ENCODE measurements at regions not wholly inside any gene's neighbourhood (a gene's known extent, or its start where the extent isn't known, plus 50 kb on each side); places are given as distances from the start of the nearest gene placed in this dataset.

GRCh38 chr10:130983749-130984148 is 327.8 kb downstream of the TCERG1L start:
- no peak for DNase-seq (ENCODE audit: low read depth)
- TF ChIP-seq, protein P1, sequence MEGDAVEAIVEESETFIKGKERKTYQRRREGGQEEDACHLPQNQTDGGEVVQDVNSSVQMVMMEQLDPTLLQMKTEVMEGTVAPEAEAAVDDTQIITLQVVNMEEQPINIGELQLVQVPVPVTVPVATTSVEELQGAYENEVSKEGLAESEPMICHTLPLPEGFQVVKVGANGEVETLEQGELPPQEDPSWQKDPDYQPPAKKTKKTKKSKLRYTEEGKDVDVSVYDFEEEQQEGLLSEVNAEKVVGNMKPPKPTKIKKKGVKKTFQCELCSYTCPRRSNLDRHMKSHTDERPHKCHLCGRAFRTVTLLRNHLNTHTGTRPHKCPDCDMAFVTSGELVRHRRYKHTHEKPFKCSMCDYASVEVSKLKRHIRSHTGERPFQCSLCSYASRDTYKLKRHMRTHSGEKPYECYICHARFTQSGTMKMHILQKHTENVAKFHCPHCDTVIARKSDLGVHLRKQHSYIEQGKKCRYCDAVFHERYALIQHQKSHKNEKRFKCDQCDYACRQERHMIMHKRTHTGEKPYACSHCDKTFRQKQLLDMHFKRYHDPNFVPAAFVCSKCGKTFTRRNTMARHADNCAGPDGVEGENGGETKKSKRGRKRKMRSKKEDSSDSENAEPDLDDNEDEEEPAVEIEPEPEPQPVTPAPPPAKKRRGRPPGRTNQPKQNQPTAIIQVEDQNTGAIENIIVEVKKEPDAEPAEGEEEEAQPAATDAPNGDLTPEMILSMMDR (conservative IDR thresholded peaks at IDR 0.05; ENCODE audit: low read length): no peak
- H3K4me3 ChIP-seq (ENCODE audit: low read length): no peak overlapping the region

- no peak for DNase-seq (ENCODE audit: low read depth)
- TF ChIP-seq, protein P1 (conservative IDR thresholded peaks at IDR 0.05; ENCODE audit: low read length): no peak
- H3K4me3 ChIP-seq (ENCODE audit: low read length): no peak overlapping the region
These were observed 326.8 kb downstream of the TCERG1L start for GRCh38 chr10:130984686-130985085.

DNA sequence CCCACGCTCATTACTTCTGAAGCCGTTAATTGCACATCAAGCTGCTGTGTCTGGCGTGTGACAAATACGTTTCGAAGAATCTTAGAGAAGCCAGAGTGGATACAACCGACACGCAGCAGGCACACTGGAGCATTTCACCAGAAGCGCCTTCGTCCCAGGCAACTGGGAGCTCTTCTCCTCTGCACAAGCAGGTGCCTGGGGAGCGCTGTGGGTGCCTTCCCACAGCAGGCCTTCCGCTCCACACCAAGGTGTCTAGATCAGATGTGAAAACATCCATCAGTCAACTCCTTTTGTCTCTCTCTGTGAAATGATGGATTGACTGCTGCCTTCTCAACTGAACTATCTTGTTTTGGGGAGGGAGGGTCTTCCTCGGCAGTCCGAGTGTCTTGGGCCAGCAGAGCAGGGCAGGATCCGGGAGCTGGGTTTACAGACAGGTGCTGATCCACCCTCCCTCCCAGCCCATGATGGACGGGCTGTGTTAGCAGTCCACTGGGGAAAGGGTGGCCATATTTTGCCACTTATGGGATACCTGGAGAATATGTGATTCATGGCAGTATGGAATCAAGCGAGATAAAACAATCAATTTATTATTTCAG is 326.3 kb downstream of the TCERG1L start:
- DNase-seq (ENCODE audit: low read depth): no peak

DNA sequence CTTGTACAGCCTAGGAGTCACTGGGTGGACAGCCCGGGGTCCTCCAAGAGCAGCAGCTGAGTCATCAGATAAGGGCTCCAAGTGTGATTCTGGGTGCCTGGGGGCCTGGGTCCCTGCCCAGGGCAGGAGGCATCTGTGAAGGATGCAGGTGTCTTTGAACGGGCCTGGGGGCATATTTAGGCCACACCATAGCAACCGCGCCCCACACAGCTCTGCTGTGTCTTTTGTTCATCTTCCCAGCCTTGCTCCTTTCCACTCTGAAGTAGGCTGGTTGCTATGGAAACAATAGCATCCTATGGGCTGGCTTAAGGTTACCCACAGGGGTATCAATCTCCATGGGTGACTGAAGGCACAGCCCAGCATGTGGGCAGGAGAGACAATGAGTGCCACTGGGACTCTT is 324.7 kb downstream of the TCERG1L start:
- DNase-seq (ENCODE audit: low read depth): no peak
- TF ChIP-seq, protein P1 (conservative IDR thresholded peaks at IDR 0.05; ENCODE audit: low read length): no peak
- no peak overlapping the region for H3K4me3 ChIP-seq (ENCODE audit: low read length)

More for the DNA sequence above, 326.3 kb downstream of the TCERG1L start:
- H3K4me3 ChIP-seq (ENCODE audit: low read length): no peak overlapping the region
- TF ChIP-seq, protein P1 (conservative IDR thresholded peaks at IDR 0.05; ENCODE audit: low read length): no peak

DNA sequence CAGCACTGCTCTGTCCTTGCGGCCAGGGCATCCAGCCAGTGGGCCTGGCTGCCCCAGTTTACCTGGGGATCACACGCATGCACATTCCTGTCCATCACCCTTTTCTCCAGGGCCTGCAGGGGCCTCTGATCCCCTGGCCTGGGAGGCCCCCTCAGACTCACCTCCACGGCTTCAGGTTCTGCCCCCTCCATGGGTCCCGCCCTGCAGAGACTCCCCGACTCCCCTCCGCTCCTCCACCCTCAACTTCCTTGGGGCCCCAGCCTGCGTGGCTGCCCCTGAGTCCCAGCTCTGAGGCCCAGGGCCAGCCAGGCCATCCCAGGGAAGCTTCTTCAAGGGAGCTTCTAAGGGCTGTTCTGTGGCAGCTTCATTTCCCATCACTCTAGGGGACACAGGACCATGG is 324.1 kb downstream of the TCERG1L start:
- H3K4me3 ChIP-seq (ENCODE audit: low read length): no peak overlapping the region
- TF ChIP-seq, protein P1 (conservative IDR thresholded peaks at IDR 0.05; ENCODE audit: low read length): no peak
- no peak for DNase-seq (ENCODE audit: low read depth)

DNA sequence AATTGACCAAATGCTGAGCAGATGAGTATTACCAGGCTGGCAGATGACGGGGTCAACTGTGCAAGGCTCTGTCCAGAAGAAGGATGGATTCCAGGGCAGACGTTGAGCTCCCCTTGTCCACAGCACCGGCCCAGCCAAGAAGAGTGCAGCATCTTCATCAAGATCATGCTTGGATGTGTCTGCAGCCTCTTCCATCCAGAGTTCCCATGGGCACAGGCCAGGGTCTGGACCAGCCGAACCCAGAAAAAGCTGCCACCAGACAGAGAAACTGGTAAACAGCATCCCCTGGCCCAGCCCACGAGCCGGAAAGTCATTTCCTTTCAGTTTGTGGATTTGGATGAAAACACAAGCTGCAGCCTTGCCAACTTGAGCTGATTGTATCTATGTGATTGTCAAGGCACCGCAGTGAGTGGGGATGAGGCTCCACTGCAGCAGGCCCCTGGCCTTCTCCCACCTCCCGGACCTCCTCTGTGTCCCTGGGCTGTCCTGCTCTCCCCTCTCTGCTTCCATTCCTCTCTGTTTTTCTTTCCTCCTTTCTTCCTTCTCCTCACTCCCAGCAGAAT is 321.8 kb downstream of the TCERG1L start:
- H3K4me3 ChIP-seq (ENCODE audit: low read length): no peak overlapping the region
- TF ChIP-seq, protein P1 (conservative IDR thresholded peaks at IDR 0.05; ENCODE audit: low read length): no peak
- DNase-seq (ENCODE audit: low read depth): no peak

DNA sequence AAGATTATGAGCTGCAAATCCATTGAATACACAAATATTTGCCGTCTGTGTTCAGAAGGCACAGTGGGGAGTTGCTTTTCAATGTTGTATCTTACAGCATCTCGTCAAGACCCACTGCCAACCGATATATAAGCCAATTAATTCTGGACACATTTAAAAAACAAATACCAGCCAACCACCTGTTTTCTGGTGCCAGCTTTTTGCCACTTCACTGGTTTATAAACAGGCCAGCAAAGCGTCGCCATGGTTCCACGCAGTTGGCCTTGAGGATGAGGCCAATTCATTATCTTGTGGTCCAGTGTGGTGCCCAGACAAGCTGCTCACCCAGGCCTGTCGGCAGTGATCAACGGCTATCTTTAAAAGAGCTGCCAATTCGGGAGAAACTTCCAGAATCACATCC is 321.0 kb downstream of the TCERG1L start:
- no peak for DNase-seq (ENCODE audit: low read depth)
- no peak overlapping the region for H3K4me3 ChIP-seq (ENCODE audit: low read length)
- TF ChIP-seq, protein P1 (conservative IDR thresholded peaks at IDR 0.05; ENCODE audit: low read length): no peak

Measured in AG10803 (cell line).